ENCODE measurements at regions not wholly inside any gene's neighbourhood (a gene's known extent, or its start where the extent isn't known, plus 50 kb on each side); places are given as distances from the start of the nearest gene placed in this dataset.

DNA sequence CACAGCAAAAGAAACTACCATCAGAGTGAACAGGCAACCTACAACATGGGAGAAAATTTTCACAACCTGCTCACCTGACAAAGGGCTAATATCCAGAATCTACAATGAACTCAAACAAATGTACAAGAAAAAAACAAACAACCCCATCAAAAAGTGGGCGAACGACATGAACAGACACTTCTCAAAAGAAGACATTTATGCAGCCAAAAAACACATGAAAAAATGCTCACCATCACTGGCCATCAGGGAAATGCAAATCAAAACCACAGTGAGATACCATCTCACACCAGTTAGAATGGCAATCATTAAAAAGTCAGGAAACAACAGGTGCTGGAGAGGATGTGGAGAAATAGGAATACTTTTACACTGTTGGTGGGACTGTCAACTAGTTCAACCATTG, 207.8 kb downstream of the USP6NL start:
- intact Hi-C loops (cut with micrococcal nuclease) = loop anchor here (2.0 to 5.0 kb wide), 3 partner anchors 66 to 259 kb away; no protein-coding TSS in a partner anchor

DNA sequence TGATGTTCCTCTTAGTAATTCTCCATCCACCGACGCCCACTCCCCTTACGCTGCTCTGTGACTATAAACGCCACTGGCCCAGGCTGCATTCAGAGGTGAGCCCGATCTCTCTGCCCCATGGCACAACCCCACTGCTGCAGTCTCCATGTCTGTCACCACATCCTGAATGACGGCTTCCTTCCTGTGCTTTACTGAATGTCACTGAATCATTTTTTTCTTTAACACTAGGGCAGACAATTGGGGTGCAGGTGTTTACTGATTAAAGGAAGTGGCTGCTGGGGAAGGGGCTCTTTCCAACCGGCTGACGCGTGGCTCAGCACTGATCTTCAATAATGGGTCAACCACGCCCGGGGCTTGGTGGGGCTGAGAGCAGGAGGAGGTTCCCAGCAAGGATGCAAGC, 208.3 kb downstream of the USP6NL start:
- intact Hi-C loops (cut with micrococcal nuclease) = loop anchor here (2.0 to 5.0 kb wide), 3 partner anchors 66 to 258 kb away; no protein-coding TSS in a partner anchor

GRCh38 chr10:11402392-11402791, 209.1 kb downstream of the USP6NL start:
- intact Hi-C loops (cut with micrococcal nuclease) = loop anchor here (2.0 to 5.0 kb wide), 3 partner anchors 65 to 258 kb away; no protein-coding TSS in a partner anchor

GRCh38 chr10:11401264-11402235, 209.9 kb downstream of the USP6NL start:
- intact Hi-C loops (cut with micrococcal nuclease) = loop anchor here (2.0 to 5.0 kb wide), 3 partner anchors 64 to 257 kb away; no protein-coding TSS in a partner anchor

- intact Hi-C loops (cut with micrococcal nuclease) = no loop called here
Observed at GRCh38 chr10:11397980-11398580, 213.4 kb downstream of the USP6NL start.

DNA sequence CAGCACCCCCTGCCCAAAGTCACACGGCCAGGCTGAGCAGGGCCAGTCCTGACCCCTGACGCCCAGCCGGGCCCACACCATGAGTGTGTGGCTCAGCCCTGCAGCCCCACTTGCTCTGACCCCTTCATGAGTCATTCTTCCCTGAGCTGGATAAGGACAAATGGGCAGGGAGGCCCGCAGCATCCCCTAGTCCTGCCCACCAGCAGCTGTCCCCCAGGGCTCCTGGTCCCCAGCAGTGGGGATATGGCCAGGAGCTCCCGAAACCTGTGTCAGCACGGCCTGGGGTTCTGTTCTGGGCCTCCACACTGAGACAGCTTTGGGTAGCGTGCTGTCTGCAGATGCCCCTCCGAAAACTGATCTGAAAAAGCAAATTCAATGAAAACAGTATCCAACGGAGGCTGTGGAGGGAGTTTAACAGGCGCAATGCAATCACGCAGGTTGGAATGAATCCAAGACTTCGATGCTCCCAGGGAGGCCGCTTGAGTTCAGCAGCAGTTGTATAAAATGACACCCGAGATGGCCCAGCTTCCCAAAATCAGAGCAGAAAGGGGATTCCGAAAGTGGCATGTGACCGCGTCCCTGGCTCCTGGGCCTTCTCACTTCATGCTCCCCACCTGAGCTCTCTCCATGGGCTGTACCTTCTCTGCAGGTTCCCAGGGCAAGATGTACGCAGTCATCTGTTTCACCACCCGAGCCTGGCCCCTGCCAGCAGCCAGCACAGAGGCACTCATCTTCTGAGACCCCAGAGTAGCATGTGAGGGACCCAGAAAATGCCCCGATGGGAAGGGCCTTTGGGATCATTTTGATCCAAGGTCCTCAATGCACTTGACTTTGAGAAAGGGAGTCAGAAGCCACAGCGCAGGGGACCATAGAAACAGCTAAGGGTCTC, 214.1 kb downstream of the USP6NL start:
- intact Hi-C loops (cut with micrococcal nuclease) = no loop called here

DNA sequence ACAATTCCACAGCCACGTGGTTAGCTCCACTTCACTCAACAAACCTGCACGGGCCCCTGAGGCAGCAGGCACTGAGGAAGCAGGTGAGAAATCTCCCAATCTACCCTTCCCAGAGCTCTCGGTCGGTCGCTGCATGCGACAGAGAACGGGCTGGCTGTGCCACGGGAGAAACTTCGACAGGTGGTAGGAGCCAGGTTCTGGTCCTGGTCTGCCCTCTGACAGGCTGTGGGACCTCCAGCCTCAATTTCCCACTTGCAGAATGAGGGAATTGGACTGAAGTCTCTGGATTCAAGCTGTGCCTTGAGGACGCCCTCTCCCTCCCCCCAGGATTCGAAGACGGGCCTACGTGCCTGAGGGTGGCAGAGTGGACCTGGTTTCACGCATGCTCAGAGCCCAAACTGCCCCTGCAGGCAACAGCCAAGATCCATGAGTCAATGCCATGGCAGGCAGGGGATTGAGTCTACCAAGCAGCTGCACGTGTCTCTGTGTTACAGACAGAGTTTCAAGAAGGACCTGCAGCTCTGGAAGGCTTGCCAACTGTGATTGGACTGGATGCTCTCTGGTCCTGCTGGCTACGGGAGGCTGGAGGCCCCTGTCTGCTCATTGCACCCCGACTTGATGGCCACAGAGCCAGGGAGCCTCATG, 215.0 kb downstream of the USP6NL start:
- intact Hi-C loops (cut with micrococcal nuclease) = no loop called here

GRCh38 chr10:11395581-11396310, 215.7 kb downstream of the USP6NL start:
- intact Hi-C loops (cut with micrococcal nuclease) = no loop called here

DNA sequence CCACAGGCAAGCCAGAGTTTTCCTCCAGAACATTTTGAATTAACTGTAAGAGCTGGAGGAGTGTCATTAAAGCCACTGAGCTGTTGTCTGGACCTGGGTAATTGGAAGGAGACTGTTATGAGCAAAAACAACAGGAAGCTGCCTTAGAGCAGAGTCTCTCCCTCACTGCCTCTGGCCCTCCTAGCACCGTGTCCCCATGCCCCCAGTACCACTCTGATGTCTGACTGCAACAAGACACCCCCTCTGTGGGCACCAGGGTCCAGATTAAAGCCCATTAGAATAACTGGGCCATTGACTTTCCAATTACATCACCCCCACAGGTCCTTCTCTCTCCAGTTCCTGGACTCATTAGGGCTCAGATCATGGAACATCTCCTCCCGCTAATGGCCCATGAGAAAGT, 216.3 kb downstream of the USP6NL start:
- intact Hi-C loops (cut with micrococcal nuclease) = no loop called here

- intact Hi-C loops (cut with micrococcal nuclease) = no loop called here
Observed at GRCh38 chr10:11393858-11394257, 217.6 kb downstream of the USP6NL start.

DNA sequence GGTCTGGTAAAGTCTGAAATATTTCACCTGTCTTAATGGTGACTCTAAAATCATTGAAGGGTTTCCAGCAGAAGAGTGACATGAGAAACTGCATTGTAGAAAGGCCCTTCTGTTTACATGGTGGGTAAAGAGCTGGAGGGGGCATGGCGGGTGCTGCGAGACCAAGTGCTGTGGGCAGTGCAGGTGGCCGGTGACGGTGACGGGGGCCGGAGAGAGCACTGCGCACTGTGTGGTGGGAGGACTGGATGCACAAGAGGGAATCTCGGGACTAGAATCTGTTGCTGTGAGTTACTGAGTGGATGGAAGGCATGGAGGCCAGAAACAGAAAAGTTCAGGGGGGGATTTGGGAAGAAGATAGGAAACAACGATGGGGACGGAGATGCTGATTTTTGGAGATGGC, 218.7 kb downstream of the USP6NL start:
- intact Hi-C loops (cut with micrococcal nuclease) = no loop called here

DNA sequence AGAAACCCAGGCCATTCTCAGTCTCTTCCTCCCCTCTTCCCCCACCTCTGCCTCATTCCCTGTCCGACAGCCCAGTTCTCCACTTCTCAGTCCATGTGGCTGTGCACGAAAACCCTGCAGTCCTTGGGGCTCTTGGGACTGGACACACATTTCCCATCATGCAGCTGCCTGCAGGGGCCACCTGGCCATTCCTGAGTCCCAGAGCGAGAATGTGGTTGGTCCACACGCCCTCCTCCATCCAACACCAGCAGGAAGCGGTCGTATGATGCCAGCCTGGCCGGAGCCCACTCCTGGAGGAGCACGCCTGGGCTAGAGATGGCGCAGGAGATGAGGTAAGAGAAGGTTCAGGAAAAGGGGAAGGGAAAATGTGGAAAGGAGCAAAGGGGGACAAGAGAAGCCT, 222.5 kb downstream of the USP6NL start:
- intact Hi-C loops (cut with micrococcal nuclease) = no loop called here

GRCh38 chr10:11387551-11388222, 223.8 kb downstream of the USP6NL start:
- intact Hi-C loops (cut with micrococcal nuclease) = no loop called here

DNA sequence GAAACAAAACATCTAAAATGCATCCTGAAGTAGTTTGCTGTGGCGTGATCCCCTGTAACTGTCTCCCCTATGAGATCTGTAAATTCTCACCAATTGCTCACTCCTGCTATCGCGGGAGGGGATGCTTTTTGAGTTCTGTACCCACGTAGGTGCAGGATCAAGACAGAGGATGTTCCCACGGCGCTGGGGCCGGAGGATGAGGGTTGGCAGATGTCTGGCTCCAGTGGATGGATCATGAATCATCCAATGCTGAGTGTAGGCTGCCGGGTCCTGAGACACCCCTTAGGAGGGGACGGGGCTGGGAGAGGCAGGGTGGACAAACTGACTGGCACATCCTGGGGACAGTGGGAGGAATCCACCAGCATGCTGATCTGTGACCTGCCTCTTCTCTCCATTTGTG, 224.4 kb downstream of the USP6NL start:
- intact Hi-C loops (cut with micrococcal nuclease) = no loop called here

Data from T-helper 1 cell treated with Interleukin-12 subunit alpha and Interleukin-12 subunit beta and Interleukin-4 antibody, amounts not matched to agents 30 ng/mL and 1 ng/mL, for 36 hours (primary cell).